ENCODE measurements at regions not wholly inside any gene's neighbourhood (a gene's known extent, or its start where the extent isn't known, plus 50 kb on each side); places are given as distances from the start of the nearest gene placed in this dataset.

DNA sequence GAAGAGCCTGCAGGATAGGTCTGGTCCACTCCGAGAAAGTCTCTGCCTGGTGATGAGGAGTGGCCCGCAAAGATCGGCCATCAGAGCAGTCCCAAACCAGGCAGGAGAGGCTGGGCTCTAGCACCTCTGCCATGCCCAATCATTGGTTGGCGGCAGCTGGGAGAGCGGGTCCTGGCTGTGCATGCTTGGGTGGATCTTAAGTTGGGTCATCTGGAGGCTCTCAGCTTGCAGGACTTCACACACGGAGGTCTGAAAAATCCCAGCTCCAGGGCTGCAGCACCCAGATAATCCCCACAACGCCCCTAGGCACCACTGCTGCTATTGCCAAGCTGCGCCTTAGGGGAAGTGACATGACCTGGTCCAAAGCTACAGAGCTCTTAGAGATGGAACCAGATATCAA is 766.7 kb upstream of the TBX3 start:
- TF ChIP-seq FOXK2 (IDR thresholded peaks at IDR 0.05) (no peak), LEF1 (IDR thresholded peaks at IDR 0.05; ENCODE audit: borderline replicate concordance) (no peak), TARDBP (IDR thresholded peaks at IDR 0.05) (no peak), SUZ12 (IDR thresholded peaks at IDR 0.05) (no peak), BHLHE40 (IDR thresholded peaks at IDR 0.05; ENCODE audit: borderline replicate concordance) (no peak), FOXM1 (IDR thresholded peaks at IDR 0.05; ENCODE audit: borderline replicate concordance) (no peak)
